ENCODE measurements at regions not wholly inside any gene's neighbourhood (a gene's known extent, or its start where the extent isn't known, plus 50 kb on each side); places are given as distances from the start of the nearest gene placed in this dataset.

- Histone ChIP-seq H3K4me1 (ENCODE audit: insufficient read depth, low read length) (no peaks in the 10 kb centered on the region), H3K4me2 (ENCODE audit: low read length) (no peak overlapping the region), H3K9me3 (ENCODE audit: insufficient read depth, low read depth, low read length) (no peaks in the 10 kb centered on the region), H3K4me3 (ENCODE audit: insufficient read depth, low read depth, low read length) (no peak overlapping the region), H4K20me1 (ENCODE audit: insufficient read depth, low read length) (no peaks in the 10 kb centered on the region), H3K36me3 (ENCODE audit: insufficient read depth, low read length) (no peaks in the 10 kb centered on the region), H3K9ac (ENCODE audit: low read length) (no peak overlapping the region), H3K27me3 (ENCODE audit: insufficient read depth, low read length) (no peaks in the 10 kb centered on the region), H3K79me2 (ENCODE audit: insufficient read depth, low read length) (no peaks in the 10 kb centered on the region), H3K27ac (ENCODE audit: low read depth, low read length) (no peak overlapping the region), H2AFZ (ENCODE audit: low read depth, low read length) (no peak overlapping the region)
- FAIRE-seq: no peak
- peaks cover 5% of the 10 kb centered on the region for H3K9me3 Mint-ChIP-seq (ENCODE audit: unreplicated experiment)
- H3K36me3 Mint-ChIP-seq (ENCODE audit: low read depth, unreplicated experiment): no peaks in the 10 kb centered on the region
- H3K27ac Mint-ChIP-seq (ENCODE audit: unreplicated experiment): no peak overlapping the region
- no peak for TF ChIP-seq EZH2 (IDR thresholded peaks at IDR 0.05; ENCODE audit: insufficient read depth, low read length)
- TF ChIP-seq CTCF (IDR thresholded peaks at IDR 0.05; ENCODE audit: insufficient read depth, low read depth, low read length): no peak
- no peaks in the 10 kb centered on the region for H3K27me3 Mint-ChIP-seq (ENCODE audit: low read depth, unreplicated experiment)
- no peak for DNase-seq (ENCODE audit: low read depth)
- H3K4me1 Mint-ChIP-seq (ENCODE audit: low read depth, unreplicated experiment): peaks cover 12% of the 10 kb centered on the region
- H3K4me3 Mint-ChIP-seq (ENCODE audit: unreplicated experiment): no peak overlapping the region
Observed at GRCh38 chr2:62379566-62379965, 126.4 kb downstream of the TMEM17 start.

DNA sequence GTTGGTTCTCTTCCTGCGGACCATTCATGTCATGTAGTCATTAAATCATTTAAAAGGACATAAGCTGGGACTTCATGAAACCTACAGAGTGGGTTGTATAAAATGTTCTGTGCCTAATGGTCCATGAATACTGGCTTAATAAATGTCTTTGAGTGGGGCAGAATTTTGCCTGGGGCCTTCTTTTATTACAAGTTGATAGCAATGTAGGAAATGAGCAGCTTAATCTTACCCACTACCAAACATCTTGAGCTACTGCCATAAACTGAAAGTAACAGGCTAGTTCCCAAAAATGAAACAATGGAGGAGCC, 130.9 kb downstream of the TMEM17 start:
- H3K4me3 ChIP-seq (ENCODE audit: insufficient read depth, low read depth, low read length): no peak overlapping the region
- H3K27me3 ChIP-seq (ENCODE audit: insufficient read depth, low read length): no peaks in the 10 kb centered on the region
- no peak overlapping the region for H3K27ac ChIP-seq (ENCODE audit: low read depth, low read length)
- H3K27ac Mint-ChIP-seq (ENCODE audit: unreplicated experiment): no peak overlapping the region
- no peak overlapping the region for H3K4me2 ChIP-seq (ENCODE audit: low read length)
- no peak overlapping the region for H3K9ac ChIP-seq (ENCODE audit: low read length)
- FAIRE-seq: no peak
- no peaks in the 10 kb centered on the region for H3K36me3 Mint-ChIP-seq (ENCODE audit: low read depth, unreplicated experiment)
- no peak for TF ChIP-seq CTCF (IDR thresholded peaks at IDR 0.05; ENCODE audit: insufficient read depth, low read depth, low read length)
- TF ChIP-seq EZH2 (IDR thresholded peaks at IDR 0.05; ENCODE audit: insufficient read depth, low read length): no peak
- no peaks in the 10 kb centered on the region for H3K27me3 Mint-ChIP-seq (ENCODE audit: low read depth, unreplicated experiment)
- H3K36me3 ChIP-seq (ENCODE audit: insufficient read depth, low read length): no peaks in the 10 kb centered on the region
- H4K20me1 ChIP-seq (ENCODE audit: insufficient read depth, low read length): no peaks in the 10 kb centered on the region
- peaks cover 20% of the 10 kb centered on the region for H3K9me3 Mint-ChIP-seq (ENCODE audit: unreplicated experiment)
- DNase-seq (ENCODE audit: low read depth): no peak
- no peaks in the 10 kb centered on the region for H3K79me2 ChIP-seq (ENCODE audit: insufficient read depth, low read length)
- H3K4me3 Mint-ChIP-seq (ENCODE audit: unreplicated experiment): no peak overlapping the region
- peaks cover 5% of the 10 kb centered on the region for H3K9me3 ChIP-seq (ENCODE audit: insufficient read depth, low read depth, low read length)
- H3K4me1 ChIP-seq (ENCODE audit: insufficient read depth, low read length): no peaks in the 10 kb centered on the region
- H2AFZ ChIP-seq (ENCODE audit: low read depth, low read length): no peak overlapping the region
- no peaks in the 10 kb centered on the region for H3K4me1 Mint-ChIP-seq (ENCODE audit: low read depth, unreplicated experiment)

DNA sequence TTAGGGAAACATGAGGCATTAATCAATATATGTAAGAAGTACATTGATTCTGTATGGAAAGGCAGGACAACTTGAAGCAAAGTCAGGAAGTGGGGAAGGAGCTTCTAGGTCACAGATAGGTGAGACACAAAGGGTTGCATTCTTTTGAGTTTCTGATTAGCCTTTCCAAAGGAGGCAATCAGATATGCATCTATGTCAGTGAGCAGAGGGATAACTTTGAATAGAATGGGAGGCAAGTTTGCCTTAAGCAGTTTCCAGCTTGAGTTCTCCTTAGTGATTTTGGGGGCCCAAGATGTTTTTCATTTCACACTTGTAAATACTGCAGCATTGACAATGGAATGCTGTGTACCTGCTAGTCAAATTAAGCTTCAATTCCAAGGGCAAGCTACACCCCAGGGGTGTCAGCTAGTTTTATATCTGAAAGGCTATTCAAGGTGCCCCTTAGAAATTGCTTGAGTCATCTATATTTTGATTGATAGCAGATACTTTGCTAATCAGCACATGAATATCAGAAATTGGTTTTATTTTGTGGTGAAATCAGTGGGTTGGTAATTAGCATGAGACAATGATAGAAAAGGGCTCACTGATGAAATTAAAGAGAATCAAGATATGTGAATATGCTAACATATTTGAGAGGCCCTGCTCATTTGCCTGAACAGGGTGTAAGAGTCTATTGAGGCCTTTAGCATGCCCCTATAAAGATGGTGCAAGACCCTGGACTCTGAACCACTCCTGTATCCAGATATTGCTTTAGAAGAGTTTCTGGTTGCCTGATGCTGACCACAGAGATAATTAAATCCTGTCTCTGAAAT, 131.5 kb downstream of the TMEM17 start:
- Mint-ChIP-seq H3K27ac (ENCODE audit: unreplicated experiment) (no peak overlapping the region), H3K36me3 (ENCODE audit: low read depth, unreplicated experiment) (no peaks in the 10 kb centered on the region), H3K4me3 (ENCODE audit: unreplicated experiment) (no peak overlapping the region), H3K9me3 (ENCODE audit: unreplicated experiment) (peaks cover 20% of the 10 kb centered on the region), H3K27me3 (ENCODE audit: low read depth, unreplicated experiment) (no peaks in the 10 kb centered on the region), H3K4me1 (ENCODE audit: low read depth, unreplicated experiment) (no peaks in the 10 kb centered on the region)
- no peaks in the 10 kb centered on the region for H3K79me2 ChIP-seq (ENCODE audit: insufficient read depth, low read length)
- DNase-seq (ENCODE audit: low read depth): no peak
- peaks cover 5% of the 10 kb centered on the region for H3K9me3 ChIP-seq (ENCODE audit: insufficient read depth, low read depth, low read length)
- no peaks in the 10 kb centered on the region for H3K27me3 ChIP-seq (ENCODE audit: insufficient read depth, low read length)
- no peak overlapping the region for H3K4me3 ChIP-seq (ENCODE audit: insufficient read depth, low read depth, low read length)
- no peak overlapping the region for H3K9ac ChIP-seq (ENCODE audit: low read length)
- no peak overlapping the region for H3K4me2 ChIP-seq (ENCODE audit: low read length)
- H2AFZ ChIP-seq (ENCODE audit: low read depth, low read length): no peak overlapping the region
- H3K4me1 ChIP-seq (ENCODE audit: insufficient read depth, low read length): no peaks in the 10 kb centered on the region
- FAIRE-seq: no peak
- no peak for TF ChIP-seq CTCF (IDR thresholded peaks at IDR 0.05; ENCODE audit: insufficient read depth, low read depth, low read length)
- no peak for TF ChIP-seq EZH2 (IDR thresholded peaks at IDR 0.05; ENCODE audit: insufficient read depth, low read length)
- H3K27ac ChIP-seq (ENCODE audit: low read depth, low read length): no peak overlapping the region
- H3K36me3 ChIP-seq (ENCODE audit: insufficient read depth, low read length): no peaks in the 10 kb centered on the region
- no peaks in the 10 kb centered on the region for H4K20me1 ChIP-seq (ENCODE audit: insufficient read depth, low read length)
